HCEC 1CT (cell line): ENCODE measurements at regions not wholly inside any gene's neighbourhood (a gene's known extent, or its start where the extent isn't known, plus 50 kb on each side); places are given as distances from the start of the nearest gene placed in this dataset.

Experiments
- DNase-seq: peaks from one replicate; pipeline ENCODE4 v3.0.0-alpha.2; 2017

GRCh38 chr11:15707971-15708370 is 593.2 kb downstream of the INSC start:
- no peak for DNase-seq

- DNase-seq = no peak
Observed at GRCh38 chr11:15710580-15711275, 596.0 kb downstream of the INSC start.

DNA sequence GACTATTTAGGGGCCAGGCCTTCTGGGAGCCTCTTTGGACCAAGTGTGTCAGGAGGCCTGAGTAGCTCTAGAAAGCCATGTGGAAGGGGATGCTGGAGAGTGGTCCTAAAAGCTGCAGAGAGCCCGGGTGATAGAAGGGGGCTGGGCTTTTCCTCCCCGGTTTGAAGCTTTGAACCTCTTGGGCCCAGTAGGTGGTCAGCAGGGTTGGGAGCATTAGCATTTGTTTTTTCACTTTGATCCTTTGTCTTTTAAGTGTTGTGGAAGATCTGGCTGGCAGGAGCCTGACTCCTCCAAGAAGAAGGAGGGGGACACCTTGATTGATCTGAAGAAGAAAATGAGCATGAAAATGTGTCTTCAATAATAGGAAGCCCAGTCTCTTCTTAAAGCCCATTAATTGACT is 596.6 kb downstream of the INSC start:
- DNase-seq = no peak

GRCh38 chr11:15714641-15715399 is 600.1 kb downstream of the INSC start:
- DNase-seq = no peak

DNA sequence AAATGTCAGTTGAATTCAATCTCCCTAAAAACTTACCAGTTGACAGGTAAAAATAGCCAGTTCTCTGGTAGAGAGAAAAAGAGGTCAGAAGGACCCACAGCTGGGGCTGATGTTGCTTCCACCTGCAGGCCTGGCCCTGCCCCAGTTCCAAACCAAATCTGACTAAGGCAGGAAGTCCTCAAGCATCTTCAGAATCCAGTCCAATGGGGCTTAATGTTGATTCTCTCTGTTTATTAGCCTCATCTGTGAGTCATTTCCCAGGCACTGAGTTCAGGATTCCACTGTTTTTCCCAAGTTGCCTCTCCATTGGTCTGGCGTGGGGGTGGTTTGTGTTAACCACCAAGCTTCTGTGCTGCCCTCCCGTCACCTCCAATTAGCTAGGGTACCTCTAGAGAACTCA is 601.8 kb downstream of the INSC start:
- DNase-seq = no peak

DNA sequence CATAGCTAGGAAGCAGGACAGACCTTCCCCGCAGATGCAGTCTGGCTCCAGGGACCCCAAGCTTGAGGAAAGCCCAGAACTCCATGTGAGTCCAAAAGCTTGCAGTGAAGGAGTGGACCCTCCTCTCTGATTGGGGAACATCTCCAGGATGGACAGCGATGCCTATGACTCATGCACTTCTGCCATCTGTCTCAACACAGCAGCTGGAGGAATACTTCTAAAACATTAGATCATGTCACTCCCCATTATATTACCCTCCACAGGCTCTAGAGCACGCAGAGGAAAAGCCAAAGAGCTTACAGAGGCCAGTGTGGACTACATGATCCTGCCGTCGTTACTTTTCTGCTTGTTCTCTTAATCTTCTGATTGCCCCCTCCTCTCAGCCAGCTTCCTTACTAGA is 605.7 kb downstream of the INSC start:
- no peak for DNase-seq

DNA sequence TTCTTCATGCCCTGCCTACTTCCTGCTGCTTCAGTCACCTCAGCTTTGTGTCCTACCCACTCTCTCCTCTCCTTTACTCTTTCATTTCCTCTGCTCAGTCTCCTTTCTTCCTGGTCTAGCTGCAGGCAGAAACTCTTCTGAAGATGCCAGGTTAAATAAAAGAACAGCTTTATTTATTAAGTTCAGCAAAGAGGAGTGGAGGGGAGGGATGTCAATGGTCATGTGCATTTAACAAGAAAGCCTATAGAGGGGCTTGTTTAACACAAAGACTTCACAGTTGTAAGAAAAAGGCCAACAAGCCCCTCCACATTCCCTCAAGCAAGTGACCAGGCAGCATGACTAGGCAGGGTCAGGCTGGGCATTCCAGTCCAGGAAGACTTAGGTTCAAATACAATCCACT is 609.2 kb downstream of the INSC start:
- no peak for DNase-seq

DNA sequence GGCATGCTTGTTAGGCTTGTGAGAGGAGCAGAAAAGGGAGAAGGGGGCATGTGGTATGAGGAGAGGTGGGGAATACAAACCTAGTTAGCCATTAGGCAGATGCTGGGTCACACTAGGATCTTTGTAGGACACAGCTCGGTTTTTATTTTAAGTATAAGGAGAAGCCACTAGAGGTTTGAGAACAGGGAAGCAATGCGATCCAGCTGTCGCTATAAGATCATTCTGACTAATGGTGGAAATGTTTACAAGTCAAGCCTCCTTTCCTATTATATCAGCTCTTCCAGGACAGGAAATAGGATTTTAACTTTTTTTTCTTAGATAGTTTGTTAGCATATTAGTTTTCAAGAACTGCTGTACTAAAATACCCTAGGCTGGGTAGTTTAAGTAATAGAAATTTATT is 609.9 kb downstream of the INSC start:
- no peak for DNase-seq

GRCh38 chr11:15725246-15725645 is 610.5 kb downstream of the INSC start:
- no peak for DNase-seq

GRCh38 chr11:15726221-15726746 is 611.6 kb downstream of the INSC start:
- no peak for DNase-seq

GRCh38 chr11:15726893-15727519 is 612.3 kb downstream of the INSC start:
- no peak for DNase-seq

DNA sequence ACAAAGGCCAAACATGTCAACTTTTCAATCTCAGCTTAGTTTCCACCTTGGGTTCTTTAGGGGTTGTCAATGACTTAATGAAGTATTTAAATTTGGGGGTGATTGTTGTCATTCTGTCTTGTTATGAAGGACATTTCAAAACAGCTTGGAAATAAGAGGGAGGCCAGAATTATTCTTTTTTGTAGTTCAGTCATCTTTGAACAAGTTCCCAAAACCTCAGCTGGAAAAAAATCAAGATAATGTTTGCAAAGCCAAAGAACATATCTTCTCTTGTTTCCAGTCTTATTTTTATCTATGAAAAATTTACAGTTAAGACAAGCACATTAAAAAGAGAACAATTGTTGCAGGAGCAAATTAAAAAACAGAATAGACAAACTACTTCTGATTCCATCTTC is 612.8 kb downstream of the INSC start:
- DNase-seq = no peak

GRCh38 chr11:15728207-15728606 is 613.5 kb downstream of the INSC start:
- no peak for DNase-seq

- DNase-seq = no peak
Observed at GRCh38 chr11:15730263-15730994, 615.7 kb downstream of the INSC start.

GRCh38 chr11:15730995-15731385 is 616.3 kb downstream of the INSC start:
- DNase-seq = no peak

DNA sequence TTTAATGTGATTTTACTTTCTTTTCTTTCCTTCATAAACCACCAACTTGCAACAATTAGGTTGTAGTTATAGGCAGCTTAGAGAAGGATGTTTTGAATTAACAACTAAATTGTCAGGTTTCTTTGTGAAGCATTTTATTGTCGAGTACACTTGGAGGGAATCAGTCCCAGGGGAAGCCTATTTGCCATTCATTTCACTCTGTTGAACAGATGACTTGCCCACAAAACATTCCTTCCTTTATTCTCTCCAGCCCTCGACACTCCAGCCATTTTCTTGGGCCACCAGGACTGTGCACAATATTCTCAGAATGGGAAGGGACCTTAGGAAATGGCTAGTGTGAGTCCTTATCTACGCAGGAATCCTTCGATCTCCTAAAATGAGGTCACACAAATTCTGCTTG is 620.6 kb downstream of the SOX6 start:
- no peak for DNase-seq

DNA sequence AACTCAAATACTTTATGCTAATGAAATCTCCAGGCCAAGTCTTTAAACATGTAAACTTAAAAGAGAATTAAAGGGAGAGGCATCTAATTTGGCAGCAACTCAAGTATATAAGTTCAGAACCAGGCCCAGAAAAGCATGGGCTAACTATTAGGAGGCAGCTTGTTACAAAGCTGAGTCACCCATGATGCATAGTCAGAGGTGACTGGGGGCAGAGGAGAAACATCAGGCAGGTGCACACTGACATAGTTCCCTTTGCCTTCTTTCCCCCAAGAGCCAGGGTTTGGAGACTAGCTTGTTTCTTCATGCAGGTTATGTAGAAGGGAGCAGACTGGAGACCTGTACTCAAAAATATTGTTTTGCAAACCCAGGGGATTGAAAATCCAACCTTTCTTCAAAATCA is 619.0 kb downstream of the SOX6 start:
- no peak for DNase-seq

GRCh38 chr11:15738931-15739330 is 617.4 kb downstream of the SOX6 start:
- no peak for DNase-seq

DNA sequence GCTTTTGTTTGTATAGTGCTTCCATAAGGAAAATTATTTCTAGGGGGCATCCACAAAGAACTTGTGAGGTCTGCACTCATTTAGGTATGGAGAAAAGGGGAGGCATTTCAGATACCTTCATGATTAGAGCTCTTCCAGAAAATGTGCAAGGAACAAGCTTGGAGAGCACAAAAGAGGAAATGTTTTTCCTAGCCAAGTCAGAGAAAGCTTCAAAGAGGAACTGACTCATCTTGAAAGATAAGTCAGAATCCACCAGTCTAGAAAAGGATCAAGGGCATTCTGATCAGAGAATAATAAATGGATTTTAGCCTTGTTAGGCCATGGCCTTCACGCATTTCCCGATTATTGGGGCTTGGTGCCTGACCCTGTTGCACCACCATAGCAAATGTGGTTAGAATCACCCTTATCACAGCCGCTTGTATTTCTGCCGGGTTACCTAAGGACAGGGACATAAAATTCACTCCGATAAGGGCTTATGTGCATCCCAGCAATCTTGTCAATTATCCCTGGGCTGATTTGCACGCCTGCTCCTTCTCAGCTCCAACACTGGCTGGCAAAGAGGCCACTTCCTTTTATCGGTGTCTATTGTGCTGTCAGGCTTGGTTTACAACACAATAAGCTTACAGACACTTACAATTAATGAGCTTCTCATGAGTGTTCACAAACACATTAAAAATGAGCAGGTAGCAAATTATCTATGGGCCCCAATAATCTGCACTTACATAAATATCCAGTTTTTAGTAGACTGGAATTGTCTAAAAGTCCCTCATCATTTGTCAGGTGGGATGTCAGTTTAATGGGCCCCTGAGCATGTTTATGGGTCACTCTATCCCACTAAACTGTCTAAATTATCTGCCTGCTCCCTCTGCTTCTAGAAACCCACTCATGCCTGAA is 613.5 kb downstream of the SOX6 start:
- DNase-seq = no peak

- no peak for DNase-seq
Observed at GRCh38 chr11:15744693-15745092, 611.7 kb downstream of the SOX6 start.

DNA sequence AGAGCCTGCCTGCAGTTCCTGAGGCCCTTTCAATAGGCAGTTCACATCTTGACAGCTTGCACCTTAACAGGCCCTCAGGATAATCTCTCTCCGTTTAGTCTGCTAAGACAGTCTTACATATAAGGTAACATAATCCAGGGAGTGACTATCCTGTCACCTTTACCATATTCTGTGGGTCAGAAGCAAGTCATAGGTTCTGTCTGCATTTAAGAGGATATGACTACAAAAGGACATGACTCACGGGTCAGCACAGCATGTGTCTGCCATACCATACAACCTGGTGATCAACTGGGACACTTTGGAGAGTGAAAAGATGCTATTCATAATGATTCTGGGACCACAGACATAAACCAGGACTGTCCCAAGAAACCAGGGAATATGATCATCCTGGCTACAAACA is 611.1 kb downstream of the SOX6 start:
- DNase-seq = no peak

DNA sequence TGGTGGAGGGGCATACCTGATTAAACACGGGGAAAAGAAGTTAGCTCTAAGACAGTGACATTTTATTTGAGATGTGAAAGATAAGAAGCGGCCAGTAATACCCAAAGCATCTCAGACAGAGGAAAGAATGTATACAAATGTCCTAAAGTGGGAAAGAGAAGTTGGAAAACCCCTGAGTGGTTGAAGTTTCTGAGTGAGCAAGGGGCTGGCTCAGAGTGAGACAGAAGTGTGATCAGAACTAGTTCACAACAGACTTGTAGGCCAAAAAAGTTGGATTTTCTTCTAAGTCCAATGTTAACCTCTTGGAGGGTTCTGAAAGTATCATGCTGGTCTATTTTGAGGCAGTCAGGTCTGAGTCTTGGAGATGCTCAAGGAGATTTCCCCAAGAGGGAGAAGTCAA is 608.7 kb downstream of the SOX6 start:
- DNase-seq = no peak
